Uterus (tissue), 3 donors: ENCODE measurements at regions not wholly inside any gene's neighbourhood (a gene's known extent, or its start where the extent isn't known, plus 50 kb on each side); places are given as distances from the start of the nearest gene placed in this dataset.
A peak's percentile ranks its signal among the peaks of the same experiment; 100 is the strongest.

ENCODE experiments used
- DNase-seq, 2 donors: peaks; one replicate each; pipeline ENCODE4 v3.0.0-alpha.2; 2019 to 2020
- H3K27ac ChIP-seq, 2 donors: fragments of 200-600 bp; sonication (generic); 1 replicate in 1 of 2; 2 replicates in 1 of 2; pipeline ENCODE4 v1.5.1; 2016 to 2018
- H3K27me3 ChIP-seq, 2 donors: fragments of 200-600 bp; sonication (generic); one replicate each; pipeline ENCODE4 v1.5.1; 2018 to 2019; ENCODE audit warnings: control low read depth in 1 of 2
- H3K36me3 ChIP-seq, 2 donors: fragments of 200-600 bp; sonication (generic); one replicate each; pipeline ENCODE4 v1.5.1; 2019; ENCODE audit warnings: control low read depth in 1 of 2
- H3K4me1 ChIP-seq, 2 donors: fragments of 200-600 bp; sonication (generic); one replicate each; pipeline ENCODE4 v1.5.1; 2018 to 2019; ENCODE audit warnings: control low read depth in 1 of 2
- H3K4me3 ChIP-seq, 2 donors: fragments of 200-600 bp; sonication (generic); 1 replicate in 1 of 2; 2 replicates in 1 of 2; pipeline ENCODE4 v1.5.1; 2018 to 2019; ENCODE audit warnings: mild to moderate bottlenecking in 1 of 2
- H3K9me3 ChIP-seq, 2 donors: fragments of 200-600 bp; sonication (generic); one replicate each; pipeline ENCODE4 v1.5.1; 2019; ENCODE audit warnings: control low read depth in 1 of 2
- POLR2A ChIP-seq, 2 donors: fragments of 450-650 bp; IDR thresholded peaks; one replicate each; pipeline ENCODE4 v1.6.1; 2016; ENCODE audit warnings: antibody characterized with exemption in 2 of 2, mild to moderate bottlenecking in 1 of 2, moderate library complexity in 1 of 2
- intact Hi-C: fragments of 100-400 bp; cut with DNase I; formaldehyde crosslinking; loops from one replicate; pipeline ENCODE4 v1.15.1; 2023; ENCODE audit warnings: low total_unique reads
- TF ChIP-seq, protein P1 (sequence below), 4 experiments: fragments of 200-600 bp in 2 of 4; fragments of 450-650 bp in 2 of 4; sonication (generic) in 2 of 4; IDR thresholded peaks; one replicate each; pipeline ENCODE4 v1.5.1; 2016 to 2019; ENCODE audit warnings: antibody characterized with exemption in 4 of 4, mild to moderate bottlenecking in 2 of 4, moderate library complexity in 1 of 4
- donor health status: DM: yes; HTN: yes; CAD: no.

DNA sequence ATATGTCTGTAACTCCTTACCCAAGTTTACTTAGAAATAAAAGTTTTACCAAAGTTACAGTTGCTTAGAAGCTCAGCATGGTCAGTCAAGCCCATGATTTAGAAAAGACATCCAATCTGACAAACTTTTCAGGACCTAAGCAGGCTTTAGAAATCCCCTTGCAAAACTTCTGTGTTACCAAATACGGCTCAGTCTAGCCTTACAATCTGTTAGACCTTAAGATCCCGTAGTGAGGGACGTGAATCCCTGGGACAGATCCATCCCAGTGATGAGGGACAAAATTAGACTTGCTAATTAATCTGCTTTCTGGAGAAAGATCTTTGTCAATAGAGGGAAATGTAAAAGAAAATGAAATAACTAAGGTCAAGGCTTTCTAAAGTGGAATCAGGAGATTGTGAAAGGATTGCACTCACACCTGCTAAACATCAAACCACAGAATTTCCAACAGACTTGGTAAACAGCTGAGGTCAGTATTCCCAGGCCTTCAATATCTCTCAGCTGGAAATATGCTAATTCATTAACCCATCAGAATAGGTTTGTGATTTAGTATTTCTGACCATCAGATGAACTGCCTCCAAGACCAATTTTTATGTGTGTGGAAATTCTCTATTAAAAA is 375.3 kb downstream of the DUSP10 start:
- no peaks in the 10 kb centered on the region for H3K4me1 ChIP-seq
- no peaks in the 10 kb centered on the region for H3K36me3 ChIP-seq
- no peaks in the 10 kb centered on the region for H3K27me3 ChIP-seq
- DNase-seq = no peak
- no peak for TF ChIP-seq POLR2A (IDR thresholded peaks at IDR 0.05)
- TF ChIP-seq, protein P1, sequence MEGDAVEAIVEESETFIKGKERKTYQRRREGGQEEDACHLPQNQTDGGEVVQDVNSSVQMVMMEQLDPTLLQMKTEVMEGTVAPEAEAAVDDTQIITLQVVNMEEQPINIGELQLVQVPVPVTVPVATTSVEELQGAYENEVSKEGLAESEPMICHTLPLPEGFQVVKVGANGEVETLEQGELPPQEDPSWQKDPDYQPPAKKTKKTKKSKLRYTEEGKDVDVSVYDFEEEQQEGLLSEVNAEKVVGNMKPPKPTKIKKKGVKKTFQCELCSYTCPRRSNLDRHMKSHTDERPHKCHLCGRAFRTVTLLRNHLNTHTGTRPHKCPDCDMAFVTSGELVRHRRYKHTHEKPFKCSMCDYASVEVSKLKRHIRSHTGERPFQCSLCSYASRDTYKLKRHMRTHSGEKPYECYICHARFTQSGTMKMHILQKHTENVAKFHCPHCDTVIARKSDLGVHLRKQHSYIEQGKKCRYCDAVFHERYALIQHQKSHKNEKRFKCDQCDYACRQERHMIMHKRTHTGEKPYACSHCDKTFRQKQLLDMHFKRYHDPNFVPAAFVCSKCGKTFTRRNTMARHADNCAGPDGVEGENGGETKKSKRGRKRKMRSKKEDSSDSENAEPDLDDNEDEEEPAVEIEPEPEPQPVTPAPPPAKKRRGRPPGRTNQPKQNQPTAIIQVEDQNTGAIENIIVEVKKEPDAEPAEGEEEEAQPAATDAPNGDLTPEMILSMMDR (IDR thresholded peaks at IDR 0.05) = no peak
- intact Hi-C loops = no loop called here
- H3K9me3 ChIP-seq = no peaks in the 10 kb centered on the region
- H3K4me3 ChIP-seq = no peak overlapping the region
- no peak overlapping the region for H3K27ac ChIP-seq

DNA sequence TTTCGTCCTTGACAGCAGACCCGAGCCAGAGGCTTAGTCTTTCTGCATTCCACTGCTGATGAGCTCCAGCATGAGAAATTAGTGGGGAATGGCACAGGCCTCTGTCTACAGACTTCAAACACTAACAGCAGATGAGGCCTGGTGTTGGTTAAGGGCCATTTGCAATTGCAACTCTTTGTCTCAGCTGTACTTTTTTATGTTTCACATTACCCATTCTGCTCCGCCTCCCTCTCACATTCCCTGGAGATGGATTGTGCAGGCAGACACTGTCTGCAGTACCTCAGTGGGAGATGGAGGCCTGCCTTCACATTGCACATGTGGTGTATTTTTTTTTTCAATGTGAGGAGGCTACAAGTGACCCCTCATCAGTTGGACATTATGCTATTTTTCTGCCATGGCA is 370.2 kb downstream of the DUSP10 start:
- Histone ChIP-seq H3K36me3 (no peaks in the 10 kb centered on the region), H3K4me3 (no peak overlapping the region), H3K27me3 (no peaks in the 10 kb centered on the region), H3K4me1 (no peaks in the 10 kb centered on the region), H3K27ac (no peak overlapping the region), H3K9me3 (no peaks in the 10 kb centered on the region)
- intact Hi-C loops = no loop called here
- TF ChIP-seq, protein P1 (IDR thresholded peaks at IDR 0.05) = no peak
- TF ChIP-seq POLR2A (IDR thresholded peaks at IDR 0.05) = no peak
- DNase-seq = no peak

DNA sequence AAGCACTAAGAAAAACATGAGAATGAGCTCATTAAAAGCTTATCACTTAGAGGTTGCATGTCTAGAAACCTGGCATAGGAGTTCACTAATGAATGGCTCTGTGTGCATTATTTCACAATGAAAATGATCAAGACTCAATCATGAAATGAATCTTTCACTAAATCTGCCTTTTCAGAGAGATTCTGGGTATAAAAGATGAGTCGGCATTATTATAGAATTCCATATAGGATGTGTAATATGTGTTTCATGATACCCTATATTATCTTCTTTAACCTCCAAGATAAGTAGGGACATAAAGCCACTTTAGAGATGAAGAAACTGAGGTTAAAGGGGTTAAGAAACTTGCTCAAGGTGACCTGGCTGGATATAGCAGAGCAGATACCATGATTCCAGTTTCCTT is 368.1 kb downstream of the DUSP10 start:
- intact Hi-C loops = no loop called here
- Histone ChIP-seq H3K27me3 (no peaks in the 10 kb centered on the region), H3K36me3 (no peaks in the 10 kb centered on the region), H3K27ac (no peak overlapping the region), H3K4me1 (no peaks in the 10 kb centered on the region), H3K9me3 (no peaks in the 10 kb centered on the region), H3K4me3 (no peak overlapping the region)
- DNase-seq = no peak
- no peak for TF ChIP-seq POLR2A (IDR thresholded peaks at IDR 0.05)
- TF ChIP-seq, protein P1 (IDR thresholded peaks at IDR 0.05) = no peak

DNA sequence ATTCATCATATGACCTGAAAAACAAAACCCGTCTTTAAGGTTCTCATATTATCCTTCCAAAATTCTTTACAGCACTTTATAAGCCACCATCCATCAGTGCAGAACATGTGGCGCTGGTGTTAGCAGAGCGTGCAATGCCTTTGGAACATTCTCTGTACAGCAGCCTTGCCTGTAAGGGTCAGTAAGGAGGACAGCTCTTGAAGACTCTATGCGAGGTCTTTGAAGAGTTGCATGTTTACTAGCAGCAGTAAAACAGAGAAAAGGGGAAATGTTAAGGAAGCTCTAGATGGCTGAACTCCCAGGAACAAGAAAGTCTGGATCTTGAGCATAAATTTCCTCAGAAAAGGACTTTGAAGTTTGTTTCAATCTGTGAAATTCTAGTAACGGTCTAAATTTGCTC is 365.6 kb downstream of the DUSP10 start:
- TF ChIP-seq, protein P1 (IDR thresholded peaks at IDR 0.05) = no peak
- TF ChIP-seq POLR2A (IDR thresholded peaks at IDR 0.05) = no peak
- intact Hi-C loops = no loop called here
- no peak overlapping the region for H3K27ac ChIP-seq

DNA sequence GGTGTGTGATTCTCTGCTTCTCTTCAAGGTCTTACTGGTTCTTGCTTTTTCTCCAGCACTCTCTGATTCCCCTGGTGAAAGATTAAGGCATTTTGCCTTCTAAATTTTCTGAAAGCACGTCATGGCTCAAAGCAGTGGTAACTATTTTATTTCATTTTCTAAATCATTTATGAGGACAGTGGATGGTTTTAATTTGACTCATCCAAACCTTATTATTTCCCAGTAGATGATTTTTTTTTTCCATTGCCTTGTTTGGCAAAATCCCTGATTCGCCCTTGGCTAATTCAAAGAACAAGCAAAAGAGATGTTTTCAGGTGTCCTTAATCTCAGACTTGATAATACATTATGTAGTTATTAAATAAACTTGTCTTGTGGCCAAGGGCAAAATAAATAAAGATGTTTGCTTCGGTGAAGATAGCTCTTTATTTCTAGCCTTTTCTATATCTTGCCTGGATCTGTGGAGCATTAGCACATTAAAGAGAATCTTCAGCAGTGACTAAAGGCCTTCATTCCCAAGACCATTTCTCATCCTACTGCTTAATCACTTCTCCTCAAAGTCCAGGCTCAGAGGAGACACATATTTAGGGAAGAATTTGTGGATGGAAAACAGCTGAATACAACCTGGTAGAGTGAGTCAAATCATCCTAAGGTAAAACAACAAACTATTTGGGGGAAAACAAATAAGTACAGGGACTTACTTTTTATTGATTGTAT is 359.8 kb downstream of the DUSP10 start:
- intact Hi-C loops = no loop called here
- peak overlapping the region; percentile 33 to 50 for H3K27ac ChIP-seq

More for the DNA sequence above, 365.6 kb downstream of the DUSP10 start:
- Histone ChIP-seq H3K4me3 (no peak overlapping the region), H3K9me3 (no peaks in the 10 kb centered on the region), H3K36me3 (no peaks in the 10 kb centered on the region), H3K4me1 (no peaks in the 10 kb centered on the region), H3K27me3 (no peaks in the 10 kb centered on the region)
- no peak for DNase-seq

More for the DNA sequence above, 359.8 kb downstream of the DUSP10 start:
- TF ChIP-seq, protein P1 (IDR thresholded peaks at IDR 0.05) = no peak
- no peak for TF ChIP-seq POLR2A (IDR thresholded peaks at IDR 0.05)
- no peaks in the 10 kb centered on the region for H3K4me1 ChIP-seq
- no peaks in the 10 kb centered on the region for H3K27me3 ChIP-seq
- no peak overlapping the region for H3K4me3 ChIP-seq
- no peaks in the 10 kb centered on the region for H3K9me3 ChIP-seq
- DNase-seq = no peak
- H3K36me3 ChIP-seq = no peaks in the 10 kb centered on the region
